Thoracic aorta (tissue), 2 donors: ENCODE measurements at regions not wholly inside any gene's neighbourhood (a gene's known extent, or its start where the extent isn't known, plus 50 kb on each side); places are given as distances from the start of the nearest gene placed in this dataset.

Experiments used
- ATAC-seq: fragments of 150-250 bp; one replicate; pipeline ENCODE4 v1.8.0; 2017; ENCODE audit warnings: low read depth; ENCODE audit not compliant: insufficient number of reproducible peaks, low FRiP score
- DNase-seq: peaks from one replicate; pipeline ENCODE4 v3.0.0-alpha.2; 2020; ENCODE audit warnings: low spot score
- H3K27ac ChIP-seq, 2 donors: fragments of 200-600 bp; sonication (generic); 1 replicate in 1 of 2; 2 replicates in 1 of 2; pipeline ENCODE4 v1.5.1; 2016; ENCODE audit warnings: mild to moderate bottlenecking in 2 of 2, moderate library complexity in 2 of 2
- H3K27me3 ChIP-seq: fragments of 200-600 bp; sonication (generic); replicated peaks from 2 replicates; pipeline ENCODE4 v1.6.0; 2016; ENCODE audit warnings: mild to moderate bottlenecking; ENCODE audit not compliant: insufficient read depth
- H3K36me3 ChIP-seq: fragments of 200-600 bp; sonication (generic); one replicate; pipeline ENCODE4 v1.5.1; 2016
- H3K4me1 ChIP-seq, 2 donors: fragments of 200-600 bp; sonication (generic); 1 replicate in 1 of 2; 2 replicates in 1 of 2; pipeline versions ENCODE4 v1.5.1 to v1.6.0; 2016; ENCODE audit warnings: low read depth in 2 of 2, mild to moderate bottlenecking in 1 of 2; ENCODE audit not compliant: control insufficient read depth in 1 of 2
- H3K4me3 ChIP-seq: fragments of 200-600 bp; sonication (generic); 2 replicates; pipeline ENCODE4 v1.5.1; 2016; ENCODE audit warnings: mild to moderate bottlenecking
- H3K9me3 ChIP-seq: fragments of 200-600 bp; sonication (generic); 2 replicates; pipeline ENCODE4 v1.5.1; 2016
- CTCF ChIP-seq: fragments of 200-600 bp; sonication (generic); IDR thresholded peaks from one replicate; pipeline ENCODE4 v1.5.1; 2019; ENCODE audit warnings: antibody characterized with exemption

- H3K4me3 ChIP-seq = no peak overlapping the region
- no peaks in the 10 kb centered on the region for H3K4me1 ChIP-seq
- no peak for TF ChIP-seq CTCF
- no peaks in the 10 kb centered on the region for H3K27me3 ChIP-seq
- H3K36me3 ChIP-seq = no peaks in the 10 kb centered on the region
- ATAC-seq = no peak
- no peaks in the 10 kb centered on the region for H3K9me3 ChIP-seq
- no peak overlapping the region for H3K27ac ChIP-seq
- no peak for DNase-seq
Measured at GRCh38 chr2:17319090-17319489, 199.2 kb downstream of the RAD51AP2 start.

DNA sequence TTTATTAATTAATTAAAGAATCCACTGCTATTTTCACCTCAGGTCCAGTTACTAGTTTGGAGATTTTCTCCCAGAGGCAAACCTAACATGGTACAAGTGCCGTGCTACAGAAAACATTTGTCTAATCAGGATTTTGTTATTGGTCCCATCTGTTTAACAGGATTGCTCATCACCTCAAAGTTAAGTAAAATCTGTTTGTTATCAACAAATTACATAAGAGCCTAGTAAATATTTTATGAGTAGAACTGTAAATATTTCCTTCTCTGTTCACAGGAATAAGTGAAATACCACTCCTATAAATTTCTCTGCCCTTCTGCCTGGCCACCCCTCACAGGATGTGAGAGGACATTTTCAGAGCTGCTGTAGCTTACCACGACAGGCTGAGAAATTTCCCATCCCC is 200.2 kb downstream of the RAD51AP2 start:
- Histone ChIP-seq H3K4me1 (no peaks in the 10 kb centered on the region), H3K4me3 (no peak overlapping the region), H3K36me3 (no peaks in the 10 kb centered on the region), H3K27ac (no peak overlapping the region), H3K27me3 (no peaks in the 10 kb centered on the region), H3K9me3 (no peaks in the 10 kb centered on the region)
- DNase-seq (no peak), ATAC-seq (no peak)
- TF ChIP-seq CTCF = no peak

GRCh38 chr2:17317439-17317976 is 200.7 kb downstream of the RAD51AP2 start:
- no peak for TF ChIP-seq CTCF
- no peak overlapping the region for H3K4me3 ChIP-seq
- ATAC-seq (no peak), DNase-seq (no peak)
- H3K36me3 ChIP-seq = no peaks in the 10 kb centered on the region
- H3K27ac ChIP-seq = no peak overlapping the region
- H3K27me3 ChIP-seq = no peaks in the 10 kb centered on the region
- H3K4me1 ChIP-seq = no peaks in the 10 kb centered on the region
- no peaks in the 10 kb centered on the region for H3K9me3 ChIP-seq

DNA sequence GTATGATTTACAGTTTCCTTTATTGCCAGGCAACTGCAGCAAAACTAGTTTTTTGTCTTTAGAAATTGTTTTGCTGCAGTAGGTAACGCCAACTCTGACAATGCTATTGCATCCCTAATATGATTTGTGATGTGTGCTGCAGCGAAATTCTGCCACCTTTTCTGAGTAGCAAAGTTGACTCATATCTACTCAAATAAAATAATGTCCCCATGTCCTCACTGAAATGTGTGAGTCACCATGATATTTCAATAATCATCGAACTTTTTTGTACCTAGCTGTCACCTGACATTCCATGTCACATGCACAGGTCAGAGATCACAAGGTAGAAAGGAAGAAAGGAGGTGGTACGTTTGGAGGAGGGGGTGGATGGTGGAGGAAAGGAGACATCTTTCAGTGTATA is 205.0 kb downstream of the RAD51AP2 start:
- Histone ChIP-seq H3K27ac (no peak overlapping the region), H3K9me3 (no peaks in the 10 kb centered on the region), H3K36me3 (no peaks in the 10 kb centered on the region), H3K4me3 (no peak overlapping the region), H3K27me3 (no peaks in the 10 kb centered on the region), H3K4me1 (no peaks in the 10 kb centered on the region)
- ATAC-seq (no peak), DNase-seq (no peak)
- no peak for TF ChIP-seq CTCF

DNA sequence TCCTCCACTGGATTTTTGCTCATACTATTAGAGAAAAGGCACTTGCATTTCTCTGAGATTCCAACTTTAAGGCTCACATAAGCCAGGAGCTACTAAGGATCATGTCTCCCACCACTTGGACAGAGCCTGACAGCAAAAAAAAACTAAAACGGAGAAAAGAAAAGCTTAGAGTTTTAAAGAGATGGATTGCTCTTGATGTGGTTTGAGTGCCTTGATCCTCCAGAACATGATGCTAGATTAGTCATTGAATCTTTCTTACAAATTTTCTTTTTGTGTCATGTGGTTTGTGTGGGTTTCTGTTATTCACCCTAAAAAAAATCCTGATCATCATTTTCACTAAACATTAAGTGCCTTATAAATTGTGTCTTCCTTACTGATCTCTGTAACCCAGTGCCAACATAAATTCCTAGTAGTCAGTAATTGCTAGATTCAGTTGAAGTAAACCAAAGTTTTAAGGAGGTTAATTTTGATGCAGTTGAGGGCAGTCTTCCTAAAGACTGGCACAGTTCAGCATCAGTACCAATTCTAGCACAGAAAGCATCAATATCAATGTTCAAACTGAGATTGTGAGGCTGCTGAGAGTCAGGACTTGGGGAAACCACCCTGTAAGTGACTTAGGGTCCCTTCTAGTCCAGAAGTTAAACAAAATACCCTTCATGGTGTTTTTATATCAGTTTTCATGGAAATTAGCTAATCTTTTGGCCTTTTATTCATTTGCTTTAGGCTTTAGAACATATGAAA is 206.3 kb downstream of the RAD51AP2 start:
- no peak for ATAC-seq
- H3K27me3 ChIP-seq = no peaks in the 10 kb centered on the region
- H3K4me1 ChIP-seq = no peaks in the 10 kb centered on the region
- DNase-seq = no peak
- no peak overlapping the region for H3K27ac ChIP-seq
- no peak for TF ChIP-seq CTCF
- H3K4me3 ChIP-seq = no peak overlapping the region
- no peaks in the 10 kb centered on the region for H3K36me3 ChIP-seq
- no peaks in the 10 kb centered on the region for H3K9me3 ChIP-seq
